CD4-positive, alpha-beta T cell treated with Interleukin-10 for 1 hour (primary cell): ENCODE measurements at regions not wholly inside any gene's neighbourhood (a gene's known extent, or its start where the extent isn't known, plus 50 kb on each side); places are given as distances from the start of the nearest gene placed in this dataset.

Source experiments
- DNase-seq: peaks from one replicate; pipeline ENCODE4 v3.0.0-alpha.2; 2020

- no peak for DNase-seq
Observed at GRCh38 chr20:6886065-6886729, 118.7 kb downstream of the BMP2 start.

DNA sequence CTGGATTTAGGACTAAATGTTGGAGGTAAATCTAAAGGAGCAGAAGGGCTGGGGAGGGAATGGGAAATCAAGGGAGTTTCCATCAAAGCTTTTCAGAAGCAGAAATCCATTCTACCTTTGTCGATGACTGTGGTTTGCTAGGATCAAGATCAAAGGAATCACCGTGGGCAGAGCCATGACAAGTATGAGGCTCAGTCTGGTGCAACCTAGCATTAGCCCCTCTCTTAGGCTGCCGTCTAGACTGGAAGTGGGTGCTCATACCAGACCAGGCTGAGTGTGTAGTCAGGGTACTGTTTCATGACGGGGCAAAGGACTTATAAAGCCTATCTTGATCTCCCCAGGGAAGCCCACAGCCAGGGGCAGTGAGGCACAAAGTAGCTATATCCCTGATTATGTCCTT lies 120.5 kb downstream of the BMP2 start:
- no peak for DNase-seq

GRCh38 chr20:6888736-6889395 lies 121.4 kb downstream of the BMP2 start:
- no peak for DNase-seq

GRCh38 chr20:6892724-6893123 lies 125.2 kb downstream of the BMP2 start:
- DNase-seq, result no peak

DNA sequence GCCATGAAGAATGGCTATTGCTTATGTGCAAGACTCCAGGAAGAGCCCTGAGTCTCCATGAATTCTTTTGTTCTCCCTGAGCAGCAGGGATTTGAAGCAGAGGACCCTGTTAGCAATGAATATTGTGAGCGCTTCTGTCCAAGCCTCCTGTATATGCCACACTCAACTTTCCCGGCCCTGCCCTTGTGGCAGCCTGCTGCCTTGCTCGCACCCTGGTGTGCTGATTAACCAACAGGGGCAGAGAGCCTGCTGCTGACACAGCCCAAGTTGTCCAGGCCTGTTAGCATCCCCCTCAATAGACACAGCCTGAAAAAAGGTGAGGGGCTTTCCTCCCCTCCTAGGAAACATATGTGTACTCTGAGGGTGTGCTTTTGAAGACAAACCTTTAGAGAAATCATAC lies 131.4 kb downstream of the BMP2 start:
- no peak for DNase-seq

DNA sequence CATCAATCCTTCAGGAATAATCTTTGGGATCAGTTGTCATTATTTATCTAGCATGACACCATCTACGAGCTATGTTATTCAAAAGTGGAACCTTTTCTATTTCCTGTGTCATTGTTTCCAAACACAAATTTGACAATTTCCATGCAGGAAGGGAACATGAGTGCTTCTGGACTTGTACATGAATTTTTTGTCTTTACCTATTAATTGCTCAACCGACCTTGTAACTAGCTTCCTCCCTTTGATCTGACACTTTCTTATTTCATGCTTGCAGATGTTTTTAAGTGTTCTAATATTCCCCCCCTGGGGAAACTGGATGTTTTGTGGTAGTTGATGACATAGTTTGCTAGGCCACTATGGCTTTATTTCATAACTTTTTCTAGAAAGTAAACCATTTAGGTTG lies 139.4 kb downstream of the BMP2 start:
- DNase-seq, result no peak

DNA sequence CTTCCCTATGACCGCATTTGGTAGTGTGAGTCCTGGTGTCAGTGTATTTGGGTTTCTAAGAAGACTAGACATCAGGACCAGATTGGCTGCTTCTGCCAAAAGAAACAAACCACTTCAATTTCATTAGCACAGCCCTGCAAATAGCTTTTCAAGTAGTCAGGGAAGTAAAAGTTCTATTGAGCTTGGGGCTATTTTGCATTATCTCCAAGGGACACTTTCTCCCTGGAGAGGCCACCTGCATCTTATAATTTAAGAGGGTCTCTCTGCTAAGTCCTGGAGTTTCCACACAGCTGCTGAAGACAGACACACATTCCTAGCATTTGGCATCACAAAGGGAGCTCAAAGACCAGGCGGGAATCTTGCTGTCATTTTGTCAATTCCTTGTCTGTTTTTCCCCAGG lies 141.2 kb downstream of the BMP2 start:
- no peak for DNase-seq

- no peak for DNase-seq
Observed at GRCh38 chr20:6909608-6910007, 142.1 kb downstream of the BMP2 start.

DNA sequence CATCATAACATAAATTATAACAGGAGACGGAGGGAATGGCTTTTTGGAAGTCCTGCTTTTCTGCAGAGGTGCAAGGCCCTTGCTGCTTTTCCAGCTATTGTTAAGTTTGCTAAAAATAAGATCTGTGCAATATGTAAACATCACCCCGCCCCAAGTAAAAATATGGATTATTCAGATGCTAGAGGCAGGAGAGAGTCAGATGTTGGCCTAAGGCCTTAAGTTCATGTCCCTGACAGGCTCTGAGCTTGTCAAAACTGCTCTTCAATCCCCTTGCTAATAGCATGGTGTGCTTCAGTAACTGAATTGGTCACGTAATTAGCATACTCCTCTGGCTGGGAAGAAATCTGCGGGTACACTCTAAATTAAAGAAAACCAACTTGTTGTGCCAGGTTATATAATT lies 147.5 kb downstream of the BMP2 start:
- DNase-seq, result no peak

GRCh38 chr20:6916938-6917337 lies 149.5 kb downstream of the BMP2 start:
- DNase-seq, result no peak

GRCh38 chr20:6919792-6920468 lies 152.4 kb downstream of the BMP2 start:
- DNase-seq, result no peak

- DNase-seq, result no peak
Observed at GRCh38 chr20:6920991-6921613, 153.6 kb downstream of the BMP2 start.

GRCh38 chr20:6921717-6922386 lies 154.4 kb downstream of the BMP2 start:
- DNase-seq, result no peak

GRCh38 chr20:6924681-6925080 lies 157.2 kb downstream of the BMP2 start:
- no peak for DNase-seq

DNA sequence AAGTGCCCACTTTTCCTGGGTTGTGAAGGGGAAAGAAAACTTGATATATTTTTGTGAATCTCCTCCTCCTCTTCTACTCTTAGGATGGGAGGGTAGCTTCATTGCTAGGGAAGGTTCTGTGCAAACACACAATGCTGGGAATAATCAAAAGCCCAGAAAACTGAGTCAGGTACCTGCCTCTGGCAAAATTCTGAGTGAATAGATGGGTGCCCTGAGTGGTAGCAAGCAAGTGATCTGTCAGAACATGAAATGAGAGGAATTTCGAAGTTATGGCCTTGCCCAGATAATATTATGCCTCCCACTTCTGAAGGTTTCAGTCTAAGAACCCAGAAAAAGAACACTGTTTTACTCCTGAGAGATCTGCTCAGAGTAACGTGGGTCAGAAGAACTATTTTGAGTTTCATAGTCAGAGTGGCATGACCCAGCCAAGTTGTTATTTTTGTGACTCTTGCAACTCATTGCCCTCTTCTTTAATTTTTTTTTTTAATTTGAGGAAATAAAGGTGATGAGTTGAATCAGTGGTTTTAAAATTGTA lies 158.3 kb downstream of the BMP2 start:
- no peak for DNase-seq

DNA sequence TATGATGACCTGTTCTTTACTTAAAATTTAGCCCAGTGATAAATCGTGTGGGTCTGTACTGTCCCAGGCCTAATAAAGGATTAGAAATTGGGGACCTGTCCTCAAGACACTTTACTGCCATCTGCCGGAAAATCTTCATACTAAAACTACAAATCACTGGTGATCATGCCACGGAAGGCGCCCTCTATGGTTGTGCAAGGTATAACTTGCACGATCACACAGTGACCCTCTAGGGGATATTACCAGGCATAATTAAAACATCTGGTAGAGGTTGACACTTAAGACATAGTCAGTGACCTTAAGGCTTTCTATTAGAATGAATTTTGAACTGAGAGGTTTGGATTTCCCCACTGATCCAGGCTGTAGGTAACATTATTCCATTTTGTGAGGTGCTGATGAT lies 172.6 kb downstream of the BMP2 start:
- no peak for DNase-seq

GRCh38 chr20:6940876-6941275 lies 173.4 kb downstream of the BMP2 start:
- no peak for DNase-seq

- DNase-seq, result no peak
Observed at GRCh38 chr20:6941571-6941970, 174.1 kb downstream of the BMP2 start.

DNA sequence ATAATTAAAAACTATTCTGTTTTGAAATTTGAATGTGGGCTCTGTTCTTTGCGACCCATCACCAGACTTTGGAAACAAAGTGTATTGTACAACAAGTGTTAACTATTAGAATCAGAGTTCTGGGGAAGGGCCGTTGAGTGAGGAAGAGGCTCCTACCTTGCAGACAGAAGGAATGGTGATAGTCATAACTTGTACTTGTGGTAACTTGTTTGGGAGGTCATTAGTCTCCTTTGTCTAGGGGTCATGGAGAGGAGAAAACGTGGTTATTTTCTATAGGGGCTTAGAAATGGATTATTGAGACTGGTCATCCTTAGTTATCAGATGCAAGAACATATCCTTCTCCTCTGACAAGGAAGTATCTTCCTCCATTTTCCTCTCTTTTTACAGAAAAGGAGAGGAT lies 174.8 kb downstream of the BMP2 start:
- DNase-seq, result no peak

GRCh38 chr20:6944292-6944691 lies 176.8 kb downstream of the BMP2 start:
- DNase-seq, result no peak

- DNase-seq, result no peak
Observed at GRCh38 chr20:6953611-6954010, 186.1 kb downstream of the BMP2 start.

DNA sequence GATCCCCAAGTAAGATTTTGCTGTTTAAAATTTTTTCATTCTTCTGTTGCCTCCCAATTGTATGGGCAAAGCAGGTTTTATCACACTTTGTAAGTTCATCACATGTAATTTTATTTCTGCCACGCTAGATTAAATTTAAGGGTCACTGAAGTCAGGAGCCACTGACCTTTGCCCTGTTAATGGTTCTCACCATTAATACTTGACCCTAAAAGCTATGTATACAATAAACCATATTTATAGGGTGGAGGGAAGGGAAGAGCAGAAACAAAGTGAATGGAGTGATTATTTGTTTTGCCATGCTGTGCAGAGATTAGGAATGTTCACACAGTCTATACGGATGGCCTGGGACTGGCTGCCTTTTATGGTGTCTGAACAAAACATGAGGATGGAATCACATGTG lies 186.7 kb downstream of the BMP2 start:
- DNase-seq, result no peak

DNA sequence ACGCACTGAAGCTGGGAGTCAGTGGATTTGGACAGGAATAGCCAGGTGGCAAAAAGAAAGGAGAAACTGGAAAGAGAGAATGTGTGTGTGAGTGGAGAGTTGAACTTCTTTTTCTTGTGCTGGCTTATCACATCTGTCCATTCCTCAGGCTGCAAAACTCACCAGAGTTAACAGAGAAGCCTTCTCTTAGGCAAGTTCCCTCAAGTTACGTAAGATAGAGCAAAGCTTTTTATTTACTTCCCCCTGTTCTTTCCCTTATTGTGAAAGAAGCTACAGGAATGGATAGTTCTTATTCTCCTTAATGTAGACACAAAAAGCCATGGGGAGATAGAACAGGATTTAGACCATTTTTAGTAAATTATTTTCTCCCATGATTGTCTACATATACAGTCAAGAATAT lies 188.6 kb downstream of the BMP2 start:
- DNase-seq, result no peak
